ENCODE measurements at regions not wholly inside any gene's neighbourhood (a gene's known extent, or its start where the extent isn't known, plus 50 kb on each side); places are given as distances from the start of the nearest gene placed in this dataset.
A peak's percentile ranks its signal among the peaks of the same experiment; 100 is the strongest.
"Not testable (repeated sequence)": the region's sequence is repeated elsewhere in the genome, so short reads cannot be mapped to it uniquely, and the experiment has no call there.

GRCh38 chrX:115898382-115899001, 272.1 kb upstream of the AGTR2 start:
- Mint-ChIP-seq H3K27me3 (no peaks in the 10 kb centered on the region), H3K36me3 (no peaks in the 10 kb centered on the region), H3K4me1 (no peaks in the 10 kb centered on the region), H3K9me3 (no peaks in the 10 kb centered on the region), H3K4me3 (no peak overlapping the region), H3K27ac (peak overlapping the region; percentile 42)
- ATAC-seq, result peak; percentile 66

GRCh38 chrX:115900425-115900824, 270.1 kb upstream of the AGTR2 start:
- no peaks in the 10 kb centered on the region for H3K4me1 Mint-ChIP-seq
- no peak overlapping the region for H3K27ac Mint-ChIP-seq
- ATAC-seq, result no peak
- no peaks in the 10 kb centered on the region for H3K9me3 Mint-ChIP-seq
- no peaks in the 10 kb centered on the region for H3K36me3 Mint-ChIP-seq
- no peaks in the 10 kb centered on the region for H3K27me3 Mint-ChIP-seq
- H3K4me3 Mint-ChIP-seq, result no peak overlapping the region

- ATAC-seq, result no peak
These were observed 269.3 kb upstream of the AGTR2 start for GRCh38 chrX:115901241-115901640.

GRCh38 chrX:115902995-115903394, 267.5 kb upstream of the AGTR2 start:
- ATAC-seq, result no peak
- H3K27ac Mint-ChIP-seq, result no peak overlapping the region
- no peaks in the 10 kb centered on the region for H3K4me1 Mint-ChIP-seq
- no peaks in the 10 kb centered on the region for H3K9me3 Mint-ChIP-seq
- no peaks in the 10 kb centered on the region for H3K27me3 Mint-ChIP-seq
- H3K36me3 Mint-ChIP-seq, result no peaks in the 10 kb centered on the region
- H3K4me3 Mint-ChIP-seq, result no peak overlapping the region

More at GRCh38 chrX:115901241-115901640, 269.3 kb upstream of the AGTR2 start:
- Mint-ChIP-seq H3K36me3 (no peaks in the 10 kb centered on the region), H3K27ac (no peak overlapping the region), H3K27me3 (no peaks in the 10 kb centered on the region), H3K4me3 (no peak overlapping the region), H3K4me1 (no peaks in the 10 kb centered on the region), H3K9me3 (no peaks in the 10 kb centered on the region)

- no peak for ATAC-seq
- H3K27me3 Mint-ChIP-seq, result no peaks in the 10 kb centered on the region
- H3K4me1 Mint-ChIP-seq, result no peaks in the 10 kb centered on the region
- no peaks in the 10 kb centered on the region for H3K36me3 Mint-ChIP-seq
- no peak overlapping the region for H3K4me3 Mint-ChIP-seq
- no peaks in the 10 kb centered on the region for H3K9me3 Mint-ChIP-seq
- no peak overlapping the region for H3K27ac Mint-ChIP-seq
These were observed 264.3 kb upstream of the AGTR2 start for GRCh38 chrX:115906276-115906675.

- Mint-ChIP-seq H3K27ac (no peak overlapping the region), H3K27me3 (no peaks in the 10 kb centered on the region), H3K4me3 (no peak overlapping the region), H3K4me1 (no peaks in the 10 kb centered on the region), H3K9me3 (no peaks in the 10 kb centered on the region), H3K36me3 (no peaks in the 10 kb centered on the region)
- ATAC-seq, result no peak
These were observed 263.7 kb upstream of the AGTR2 start for GRCh38 chrX:115906881-115907280.

- Mint-ChIP-seq H3K27ac (no peak overlapping the region), H3K4me1 (no peaks in the 10 kb centered on the region), H3K4me3 (no peak overlapping the region), H3K27me3 (no peaks in the 10 kb centered on the region), H3K36me3 (no peaks in the 10 kb centered on the region), H3K9me3 (peaks cover 3% of the 10 kb centered on the region)
- no peak for ATAC-seq
These were observed 261.5 kb upstream of the AGTR2 start for GRCh38 chrX:115909017-115909416.

- no peak for ATAC-seq
- no peaks in the 10 kb centered on the region for H3K27me3 Mint-ChIP-seq
- H3K4me3 Mint-ChIP-seq, result no peak overlapping the region
- H3K27ac Mint-ChIP-seq, result no peak overlapping the region
- peaks cover 3% of the 10 kb centered on the region for H3K9me3 Mint-ChIP-seq
- no peaks in the 10 kb centered on the region for H3K4me1 Mint-ChIP-seq
- H3K36me3 Mint-ChIP-seq, result no peaks in the 10 kb centered on the region
These were observed 258.6 kb upstream of the AGTR2 start for GRCh38 chrX:115911967-115912366.

GRCh38 chrX:115912372-115912897, 258.1 kb upstream of the AGTR2 start:
- no peaks in the 10 kb centered on the region for H3K4me1 Mint-ChIP-seq
- H3K9me3 Mint-ChIP-seq, result peaks cover 3% of the 10 kb centered on the region
- H3K4me3 Mint-ChIP-seq, result no peak overlapping the region
- no peaks in the 10 kb centered on the region for H3K36me3 Mint-ChIP-seq
- H3K27me3 Mint-ChIP-seq, result no peaks in the 10 kb centered on the region
- peak; percentile 61 for ATAC-seq
- H3K27ac Mint-ChIP-seq, result no peak overlapping the region

GRCh38 chrX:115913575-115913974, 257.0 kb upstream of the AGTR2 start:
- ATAC-seq, result no peak
- Mint-ChIP-seq H3K27ac (no peak overlapping the region), H3K9me3 (peaks cover 3% of the 10 kb centered on the region), H3K4me1 (no peaks in the 10 kb centered on the region), H3K4me3 (no peak overlapping the region), H3K36me3 (no peaks in the 10 kb centered on the region), H3K27me3 (no peaks in the 10 kb centered on the region)

- H3K4me1 Mint-ChIP-seq, H3K4me3 Mint-ChIP-seq, H3K9me3 Mint-ChIP-seq, H3K36me3 Mint-ChIP-seq, H3K27ac Mint-ChIP-seq, H3K27me3 Mint-ChIP-seq, ATAC-seq: not testable (repeated sequence)
These were observed 254.9 kb upstream of the AGTR2 start for GRCh38 chrX:115915625-115916024.

GRCh38 chrX:115929480-115929879, 241.1 kb upstream of the AGTR2 start:
- H3K9me3 Mint-ChIP-seq, result peaks cover 22% of the 10 kb centered on the region
- H3K4me3 Mint-ChIP-seq, result no peak overlapping the region
- no peak overlapping the region for H3K27ac Mint-ChIP-seq
- no peak for ATAC-seq
- no peaks in the 10 kb centered on the region for H3K36me3 Mint-ChIP-seq
- H3K27me3 Mint-ChIP-seq, result no peaks in the 10 kb centered on the region
- no peaks in the 10 kb centered on the region for H3K4me1 Mint-ChIP-seq

GRCh38 chrX:115936008-115936407, 234.5 kb upstream of the AGTR2 start:
- H3K9me3 Mint-ChIP-seq, result peaks cover 11% of the 10 kb centered on the region
- ATAC-seq, result no peak
- H3K4me3 Mint-ChIP-seq, result no peak overlapping the region
- no peaks in the 10 kb centered on the region for H3K27me3 Mint-ChIP-seq
- H3K36me3 Mint-ChIP-seq, result no peaks in the 10 kb centered on the region
- peaks cover 10% of the 10 kb centered on the region for H3K4me1 Mint-ChIP-seq
- H3K27ac Mint-ChIP-seq, result no peak overlapping the region

GRCh38 chrX:115939070-115939469, 231.5 kb upstream of the AGTR2 start:
- H3K27me3 Mint-ChIP-seq, result no peaks in the 10 kb centered on the region
- peaks cover 10% of the 10 kb centered on the region for H3K4me1 Mint-ChIP-seq
- H3K4me3 Mint-ChIP-seq, result no peak overlapping the region

GRCh38 chrX:115939636-115940160, 230.8 kb upstream of the AGTR2 start:
- Mint-ChIP-seq H3K27me3 (no peaks in the 10 kb centered on the region), H3K36me3 (no peaks in the 10 kb centered on the region), H3K27ac (no peak overlapping the region), H3K4me3 (no peak overlapping the region), H3K9me3 (peaks cover 2% of the 10 kb centered on the region), H3K4me1 (peaks cover 10% of the 10 kb centered on the region)
- ATAC-seq, result no peak

More at GRCh38 chrX:115939070-115939469, 231.5 kb upstream of the AGTR2 start:
- Mint-ChIP-seq H3K36me3 (no peaks in the 10 kb centered on the region), H3K27ac (no peak overlapping the region), H3K9me3 (no peaks in the 10 kb centered on the region)
- no peak for ATAC-seq

- Mint-ChIP-seq H3K9me3 (peaks cover 3% of the 10 kb centered on the region), H3K27me3 (no peaks in the 10 kb centered on the region), H3K27ac (no peak overlapping the region), H3K36me3 (no peaks in the 10 kb centered on the region), H3K4me3 (no peak overlapping the region), H3K4me1 (peaks cover 10% of the 10 kb centered on the region)
- no peak for ATAC-seq
These were observed 230.2 kb upstream of the AGTR2 start for GRCh38 chrX:115940348-115940747.
